Stimulated activated CD4-positive, alpha-beta T cell treated with anti-CD3 and anti-CD28 coated beads, TNF-alpha, amount 100 ng/mL, for 48 hours (primary cell): ENCODE measurements at regions not wholly inside any gene's neighbourhood (a gene's known extent, or its start where the extent isn't known, plus 50 kb on each side); places are given as distances from the start of the nearest gene placed in this dataset.

Source experiments
- DNase-seq, 3 donors: peaks; one replicate each; pipeline ENCODE4 v3.0.0-alpha.2; 2020; ENCODE audit warnings: low read depth in 3 of 3

DNA sequence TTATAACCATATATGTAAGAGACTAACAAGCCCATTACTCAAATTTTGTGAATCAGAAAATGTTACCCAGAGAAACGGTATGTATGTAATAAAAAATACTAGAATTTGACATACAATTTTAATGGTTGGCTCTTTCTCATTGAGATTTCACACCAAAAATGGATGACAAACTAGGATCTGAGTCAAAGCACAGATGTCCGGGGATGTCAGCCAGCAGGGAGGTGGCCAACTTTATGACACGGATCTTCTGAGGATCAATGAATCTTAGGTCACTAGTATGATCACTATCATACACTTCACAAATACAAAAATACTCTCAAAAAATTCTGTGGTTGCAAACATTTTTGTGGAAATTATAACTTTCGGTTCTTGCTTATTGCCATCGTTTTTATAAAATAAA lies 173.5 kb upstream of the NFE2L3 start:
- no peak for DNase-seq

- no peak for DNase-seq
Measured at GRCh38 chr7:25979605-25980004, 172.4 kb upstream of the NFE2L3 start.

DNA sequence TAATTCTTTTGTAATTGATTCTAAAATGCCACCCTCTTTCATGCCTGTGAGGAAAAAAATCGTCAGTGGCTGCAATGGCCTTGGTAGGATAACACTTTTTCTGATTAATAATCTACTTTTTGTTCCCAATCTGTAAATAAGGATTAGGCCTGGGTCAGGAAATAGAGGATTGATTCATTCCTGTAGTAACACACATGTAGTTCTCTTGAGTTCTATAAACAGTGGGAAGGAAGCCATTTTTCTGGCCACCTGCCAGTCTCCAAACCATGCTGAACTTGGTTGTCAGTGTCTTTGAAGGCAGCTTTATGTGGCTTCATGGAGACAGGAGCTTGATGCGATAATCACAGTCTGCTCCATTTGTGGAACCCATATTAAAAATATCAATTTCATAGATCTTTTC lies 169.3 kb upstream of the NFE2L3 start:
- no peak for DNase-seq

DNA sequence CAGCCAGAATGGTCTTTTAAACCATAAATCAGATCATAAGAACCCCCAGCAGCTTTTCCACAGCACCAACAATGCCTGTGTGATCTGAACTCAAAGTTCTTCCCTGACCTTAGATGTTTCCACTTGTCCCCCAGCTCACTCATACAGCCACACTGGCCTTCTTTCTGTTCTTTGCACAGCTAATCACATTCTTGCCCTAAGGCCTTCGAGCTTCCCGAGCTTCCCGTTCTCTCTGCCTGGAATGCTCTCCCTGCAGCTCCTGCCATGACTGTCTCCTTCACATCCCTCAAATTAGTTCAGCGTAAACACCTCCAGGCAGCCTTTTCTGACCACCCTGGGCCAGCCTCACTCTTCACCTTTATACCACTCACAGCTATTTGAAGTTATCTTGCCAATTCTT lies 166.8 kb upstream of the NFE2L3 start:
- DNase-seq: no peak

- DNase-seq: no peak
Measured at GRCh38 chr7:25988640-25989039, 163.4 kb upstream of the NFE2L3 start.

GRCh38 chr7:25989140-25989705 lies 162.8 kb upstream of the NFE2L3 start:
- DNase-seq: no peak

DNA sequence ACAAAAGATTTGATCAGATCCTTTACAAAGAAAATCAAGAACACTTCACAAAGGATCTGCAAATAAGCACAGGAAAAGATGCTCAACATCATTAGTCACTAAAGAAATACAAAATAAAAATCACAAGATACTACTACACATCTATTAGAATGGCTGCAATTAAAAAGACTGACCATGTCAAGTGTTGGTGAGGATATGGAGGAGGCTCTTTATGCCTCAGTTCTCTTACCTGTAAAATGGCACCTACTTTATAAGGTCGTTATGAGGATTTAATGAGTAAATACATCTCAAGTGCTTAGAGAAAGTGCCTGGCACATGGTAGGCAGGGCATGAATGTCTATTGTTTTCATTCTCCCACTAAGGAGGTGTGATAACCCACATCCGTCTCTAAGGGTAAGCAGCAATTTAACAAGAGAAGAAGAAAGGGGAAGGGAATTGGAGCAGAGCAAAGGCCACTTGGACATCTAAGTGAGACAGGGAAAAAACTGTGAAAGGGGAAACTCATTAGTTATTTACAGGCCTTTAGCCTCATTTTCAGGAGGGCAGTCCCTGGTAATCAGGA lies 157.5 kb upstream of the NFE2L3 start:
- DNase-seq: no peak

DNA sequence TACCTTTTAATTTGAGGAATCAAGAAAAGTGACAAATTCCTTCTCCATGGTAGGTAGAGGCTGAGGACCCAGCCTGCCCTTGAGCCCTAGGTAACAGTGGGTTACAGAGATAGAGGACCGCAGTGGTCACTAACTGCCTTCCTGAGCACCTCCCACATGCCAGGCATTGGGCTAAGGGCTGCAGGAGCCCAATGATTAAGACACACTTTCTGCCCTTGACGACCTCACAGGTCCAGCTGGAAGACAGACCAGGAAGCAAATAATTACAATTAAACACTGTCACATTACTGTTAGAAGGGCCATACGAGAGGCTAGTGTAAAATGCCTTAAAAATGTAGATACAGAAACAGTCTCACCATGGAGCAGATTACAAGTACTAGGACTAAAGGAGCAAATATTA lies 156.8 kb upstream of the NFE2L3 start:
- no peak for DNase-seq

DNA sequence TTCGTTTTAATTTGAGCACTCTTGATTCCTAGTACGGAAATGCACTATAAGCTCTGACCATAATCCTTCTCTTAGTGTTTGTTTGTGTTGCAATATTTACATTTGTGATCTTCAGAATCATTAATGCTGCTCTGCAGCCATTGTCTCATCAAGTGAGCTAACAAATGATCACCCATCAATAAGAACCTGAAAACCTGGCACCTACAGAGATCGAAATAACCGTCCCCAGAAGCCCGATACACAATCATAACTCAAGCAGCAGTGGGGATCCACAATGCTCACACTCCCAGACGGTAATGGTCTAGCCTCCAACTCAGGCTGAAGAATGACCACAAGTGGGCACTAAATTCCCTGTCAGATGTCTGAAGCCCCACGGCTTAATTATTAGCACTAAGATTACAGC lies 156.0 kb upstream of the NFE2L3 start:
- DNase-seq: no peak

DNA sequence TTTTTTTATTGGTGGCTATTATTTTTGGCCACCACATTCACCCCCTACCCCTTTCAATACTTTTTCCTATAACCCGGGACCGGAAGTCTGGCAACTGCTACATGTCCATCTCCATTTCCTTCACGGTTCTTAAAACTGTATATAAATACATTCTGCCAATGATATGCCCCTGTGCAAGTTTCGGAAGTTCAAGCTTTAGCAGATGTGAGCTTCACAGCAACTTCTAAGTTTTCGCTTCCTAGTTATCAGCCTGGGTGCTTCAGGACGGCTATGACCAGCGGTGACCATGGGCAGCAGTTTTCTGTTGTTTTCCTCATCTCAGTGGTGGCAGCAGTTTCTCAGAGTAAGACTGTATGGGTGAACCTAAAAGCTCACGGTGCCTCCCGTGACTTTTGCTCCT lies 153.5 kb upstream of the NFE2L3 start:
- no peak for DNase-seq

DNA sequence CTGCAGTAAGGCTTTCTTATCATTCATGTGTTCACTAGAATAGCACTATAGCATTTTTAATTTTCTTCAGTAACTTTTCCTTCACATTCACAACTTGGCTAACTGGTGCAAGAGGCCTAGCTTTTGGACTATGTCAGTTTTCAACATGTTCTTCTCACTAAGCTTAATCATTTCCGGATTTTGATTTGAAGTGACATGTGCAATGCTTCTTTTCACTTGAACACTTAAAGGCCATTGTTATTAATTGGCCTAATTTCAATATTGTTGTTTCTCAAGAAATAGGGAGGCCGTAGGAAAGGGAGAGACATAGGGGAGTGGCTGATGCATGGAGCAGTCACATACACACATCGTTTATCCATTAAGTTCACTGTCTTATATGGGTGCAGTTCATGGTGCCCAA lies 151.2 kb upstream of the NFE2L3 start:
- DNase-seq: no peak

- DNase-seq: no peak
Measured at GRCh38 chr7:26001662-26002244, 150.2 kb upstream of the NFE2L3 start.

GRCh38 chr7:26005683-26006410 lies 146.2 kb upstream of the NFE2L3 start:
- DNase-seq: no peak

DNA sequence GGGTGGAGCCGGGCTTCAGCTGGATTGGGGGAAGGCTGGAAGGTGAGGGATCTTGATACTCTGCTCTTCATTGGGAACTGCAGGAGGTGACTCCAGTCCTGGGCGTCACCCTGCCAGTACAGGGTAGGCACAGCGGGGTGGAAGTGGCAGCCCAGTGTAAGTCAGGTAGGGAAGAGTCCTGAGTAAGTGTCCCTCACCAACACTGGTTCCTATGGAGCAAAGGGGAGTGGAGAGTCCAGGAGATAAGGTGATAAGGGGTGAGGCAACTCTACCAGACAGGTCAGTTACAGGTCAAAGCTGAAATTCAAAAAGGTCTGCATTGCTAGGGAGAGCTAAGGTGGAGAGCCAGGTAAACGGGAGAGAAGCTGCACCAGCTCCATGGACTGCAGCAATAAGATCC lies 145.6 kb upstream of the NFE2L3 start:
- no peak for DNase-seq

DNA sequence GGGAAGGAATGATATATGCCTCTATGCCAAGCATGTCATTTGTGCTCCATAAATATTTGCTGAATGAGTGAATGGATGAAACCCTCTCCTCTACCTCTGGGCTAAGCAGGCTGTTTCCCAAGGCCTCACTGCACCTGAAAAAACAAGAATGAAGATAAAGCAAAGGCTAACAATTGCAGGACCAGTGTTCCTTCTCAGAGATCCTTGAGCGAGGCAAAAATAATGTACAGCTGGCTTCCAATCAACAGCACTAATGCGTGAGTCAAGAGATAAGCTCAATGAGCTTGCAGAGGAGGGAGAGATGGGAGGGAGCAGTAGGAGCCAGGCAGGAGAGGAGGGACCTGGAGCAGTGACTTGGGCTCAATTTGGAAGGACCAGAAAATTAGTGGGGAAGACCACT lies 144.5 kb upstream of the NFE2L3 start:
- no peak for DNase-seq

DNA sequence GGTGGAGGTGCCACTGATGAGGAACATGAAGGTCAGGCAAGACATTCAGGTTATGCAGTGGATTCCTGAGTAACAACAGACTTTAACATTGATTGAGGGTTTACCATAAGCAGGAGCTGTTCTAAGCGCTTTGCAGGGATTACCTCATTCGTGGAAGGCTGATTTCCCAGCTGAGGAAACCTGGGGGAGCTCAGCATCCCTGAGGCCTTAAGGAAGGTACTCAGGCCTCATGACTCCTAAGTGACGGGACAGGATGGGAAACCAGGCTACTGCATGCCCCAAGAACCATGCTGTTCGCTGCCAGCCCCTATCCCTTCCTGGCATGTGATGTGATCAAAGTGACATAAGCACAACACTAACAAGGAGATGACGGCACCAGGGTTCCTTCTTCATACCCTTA lies 143.6 kb upstream of the NFE2L3 start:
- no peak for DNase-seq

DNA sequence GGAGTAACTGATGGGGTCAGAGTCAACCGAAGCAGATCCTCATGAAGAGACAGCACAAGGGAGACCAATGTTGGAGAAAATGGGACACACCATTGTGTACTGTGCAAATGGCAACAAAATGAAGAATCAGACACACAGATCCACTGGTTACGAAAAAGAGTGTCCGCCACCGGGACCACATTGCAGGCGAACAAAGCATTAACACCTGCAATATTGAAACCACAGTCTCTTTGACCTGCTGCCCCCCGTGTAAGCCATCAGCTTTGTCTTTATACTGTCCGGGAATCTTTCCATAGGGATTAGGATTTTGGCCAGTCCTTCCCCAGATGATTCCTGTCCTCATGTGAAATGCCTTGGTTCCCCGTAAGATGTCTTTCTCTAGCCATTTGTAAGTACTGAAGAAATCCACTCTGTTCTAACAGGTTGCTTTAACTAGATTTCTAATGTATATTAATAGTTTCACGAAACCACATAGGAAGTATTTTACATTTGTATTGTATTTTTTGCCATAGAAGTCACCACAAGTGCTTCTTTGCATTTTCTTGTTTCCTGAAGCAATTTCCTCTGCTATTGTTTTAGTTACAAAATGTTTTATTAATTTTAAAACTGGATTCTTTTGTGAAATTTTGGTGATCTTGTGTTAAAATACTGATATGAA lies 140.8 kb upstream of the NFE2L3 start:
- DNase-seq: no peak

DNA sequence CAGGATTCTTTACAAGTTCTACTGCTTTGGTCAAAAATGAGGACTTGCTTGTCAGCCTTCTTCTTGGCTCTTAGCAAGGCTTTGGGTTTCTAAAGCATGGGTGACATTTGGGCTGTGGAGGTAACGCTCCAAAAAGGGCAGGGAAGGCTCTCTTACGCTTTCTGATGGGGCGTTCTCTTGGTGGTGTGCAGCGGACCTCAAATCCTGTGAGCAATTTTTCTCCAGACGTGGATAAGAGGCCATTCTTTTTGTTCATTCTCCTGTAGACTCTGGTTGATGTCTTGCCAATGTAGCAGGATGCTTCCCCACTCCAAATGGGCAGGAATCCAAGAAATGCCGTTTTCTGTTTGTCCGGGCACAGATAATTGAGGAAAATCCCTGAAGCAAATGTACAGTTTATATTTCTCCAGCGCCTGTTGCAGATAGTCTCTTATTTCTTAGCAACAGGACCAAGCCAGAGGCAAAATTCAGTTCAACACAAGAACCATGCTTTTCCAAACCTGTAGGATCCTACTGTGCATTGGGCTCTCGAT lies 138.4 kb upstream of the NFE2L3 start:
- no peak for DNase-seq

- no peak for DNase-seq
Measured at GRCh38 chr7:26022982-26023381, 129.0 kb upstream of the NFE2L3 start.

DNA sequence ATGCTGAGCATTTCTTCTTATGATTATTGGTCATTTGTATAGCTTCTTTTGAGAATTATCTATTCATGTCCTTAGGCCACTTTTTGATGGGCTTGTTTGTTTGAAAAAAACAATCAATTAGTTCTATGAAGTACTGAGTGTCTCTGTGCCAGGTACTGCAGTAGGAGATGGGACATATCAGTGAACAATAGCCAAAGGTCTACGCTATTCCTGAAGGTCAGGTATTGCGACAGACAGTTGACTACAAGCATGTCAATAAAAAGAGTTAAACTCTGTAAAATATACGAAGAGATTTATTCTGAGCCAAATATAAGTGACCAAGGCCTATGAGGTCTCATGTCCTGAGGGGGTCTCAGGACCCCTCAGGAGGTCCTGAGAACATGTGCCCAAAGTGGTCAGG lies 122.1 kb upstream of the NFE2L3 start:
- no peak for DNase-seq

DNA sequence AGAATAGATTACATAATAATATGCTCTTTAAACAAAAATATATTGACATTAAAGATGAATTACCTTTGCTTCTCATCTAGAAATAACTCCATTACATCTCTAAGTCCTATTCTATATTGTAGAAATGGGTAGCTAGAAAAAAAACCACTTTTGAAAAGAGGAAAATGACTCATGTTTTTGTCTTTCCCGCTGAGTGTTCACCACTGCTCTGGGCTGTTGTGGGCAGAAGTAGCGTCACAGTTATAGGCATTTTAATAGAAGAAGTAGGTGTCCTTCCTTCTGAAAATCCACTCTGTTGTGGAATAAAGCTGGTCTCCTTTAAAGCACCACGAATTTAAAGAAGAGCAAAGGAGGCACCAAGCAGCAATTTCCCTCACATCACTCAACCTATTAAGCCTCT lies 117.6 kb upstream of the NFE2L3 start:
- DNase-seq: no peak

GRCh38 chr7:26035552-26035951 lies 116.4 kb upstream of the NFE2L3 start:
- DNase-seq: no peak

GRCh38 chr7:26036092-26036491 lies 115.9 kb upstream of the NFE2L3 start:
- DNase-seq: no peak
